Panc1 (cell line): ENCODE measurements at regions not wholly inside any gene's neighbourhood (a gene's known extent, or its start where the extent isn't known, plus 50 kb on each side); places are given as distances from the start of the nearest gene placed in this dataset.
"Not testable (repeated sequence)": the region's sequence is repeated elsewhere in the genome, so short reads cannot be mapped to it uniquely, and the experiment has no call there.

Source experiments
- POLR2AphosphoS5 ChIP-seq: IDR thresholded peaks from 2 replicates; pipeline ENCODE4 v1.6.1; 2012; ENCODE audit warnings: mild to moderate bottlenecking, low read depth, low read length, moderate library complexity
- REST ChIP-seq, 2 experiments: IDR thresholded peaks; 2 replicates each; pipeline ENCODE4 v1.6.1; 2011 to 2012; ENCODE audit warnings: low read depth in 2 of 2, control low read depth in 1 of 2, low read length in 1 of 2, mild to moderate bottlenecking in 1 of 2, moderate library complexity in 1 of 2; ENCODE audit not compliant: insufficient read depth in 1 of 2
- SIN3A ChIP-seq: IDR thresholded peaks from 2 replicates; pipeline ENCODE4 v1.6.1; 2012; ENCODE audit warnings: low read depth, mild to moderate bottlenecking, low read length, moderate library complexity, borderline replicate concordance; ENCODE audit not compliant: insufficient read depth
- TCF7L2 ChIP-seq: IDR thresholded peaks from 2 replicates; pipeline ENCODE4 v1.6.1; 2011; ENCODE audit warnings: mild to moderate bottlenecking, low read depth, low read length, inconsistent platforms
- TF ChIP-seq, protein P1 (sequence below): fragments of 450-650 bp; IDR thresholded peaks from 2 replicates; pipeline ENCODE4 v1.5.1; 2017; ENCODE audit warnings: mild to moderate bottlenecking

DNA sequence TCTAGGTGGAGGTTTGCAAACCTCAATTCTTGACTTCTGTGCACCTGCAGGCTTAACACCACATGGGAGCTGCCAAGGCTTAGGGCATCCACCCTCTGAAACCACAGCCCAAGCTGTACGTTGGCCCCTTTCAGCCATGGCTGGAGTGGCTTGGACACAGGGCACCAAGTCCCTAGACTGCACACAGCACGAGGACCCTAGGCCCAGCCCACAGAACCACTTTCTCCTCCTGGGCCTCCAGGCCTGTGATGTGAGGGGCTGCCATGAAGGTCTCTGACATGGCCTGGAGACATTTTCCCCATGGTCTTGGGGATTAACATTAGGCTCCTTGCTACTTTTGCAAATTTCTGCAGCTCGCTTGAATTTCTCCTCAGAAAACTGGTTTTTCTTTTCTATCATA is 947.9 kb downstream of the TTLL7 start:
- TF ChIP-seq REST (IDR thresholded peaks at IDR 0.05; ENCODE audit: insufficient read depth in 1 of 2, low read depth in 2 of 2, low read length in 1 of 2); TCF7L2; SIN3A; POLR2AphosphoS5: not testable (repeated sequence)
- TF ChIP-seq, protein P1, sequence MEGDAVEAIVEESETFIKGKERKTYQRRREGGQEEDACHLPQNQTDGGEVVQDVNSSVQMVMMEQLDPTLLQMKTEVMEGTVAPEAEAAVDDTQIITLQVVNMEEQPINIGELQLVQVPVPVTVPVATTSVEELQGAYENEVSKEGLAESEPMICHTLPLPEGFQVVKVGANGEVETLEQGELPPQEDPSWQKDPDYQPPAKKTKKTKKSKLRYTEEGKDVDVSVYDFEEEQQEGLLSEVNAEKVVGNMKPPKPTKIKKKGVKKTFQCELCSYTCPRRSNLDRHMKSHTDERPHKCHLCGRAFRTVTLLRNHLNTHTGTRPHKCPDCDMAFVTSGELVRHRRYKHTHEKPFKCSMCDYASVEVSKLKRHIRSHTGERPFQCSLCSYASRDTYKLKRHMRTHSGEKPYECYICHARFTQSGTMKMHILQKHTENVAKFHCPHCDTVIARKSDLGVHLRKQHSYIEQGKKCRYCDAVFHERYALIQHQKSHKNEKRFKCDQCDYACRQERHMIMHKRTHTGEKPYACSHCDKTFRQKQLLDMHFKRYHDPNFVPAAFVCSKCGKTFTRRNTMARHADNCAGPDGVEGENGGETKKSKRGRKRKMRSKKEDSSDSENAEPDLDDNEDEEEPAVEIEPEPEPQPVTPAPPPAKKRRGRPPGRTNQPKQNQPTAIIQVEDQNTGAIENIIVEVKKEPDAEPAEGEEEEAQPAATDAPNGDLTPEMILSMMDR: not testable (repeated sequence)
